SK-N-MC (cell line): ENCODE measurements at regions not wholly inside any gene's neighbourhood (a gene's known extent, or its start where the extent isn't known, plus 50 kb on each side); places are given as distances from the start of the nearest gene placed in this dataset.
"Not testable (repeated sequence)": the region's sequence is repeated elsewhere in the genome, so short reads cannot be mapped to it uniquely, and the experiment has no call there.

Experiments
- DNase-seq: peaks from one replicate; pipeline ENCODE4 v3.0.0-alpha.2; 2011; ENCODE audit warnings: low read depth, low spot score
- H3K27ac ChIP-seq: fragments of 200-600 bp; sonication (generic); 2 replicates; pipeline ENCODE4 v1.5.1; 2016; ENCODE audit warnings: mixed run types
- H3K36me3 ChIP-seq: fragments of 200-600 bp; sonication (generic); 2 replicates; pipeline ENCODE4 v1.6.1; 2017; ENCODE audit warnings: antibody characterized with exemption, low read length, mixed read lengths; ENCODE audit not compliant: insufficient read depth
- H3K4me3 ChIP-seq: fragments of 200-600 bp; sonication (generic); 2 replicates; pipeline ENCODE4 v1.5.1; 2016
- H3K9ac ChIP-seq: fragments of 200-600 bp; sonication (generic); 2 replicates; pipeline ENCODE4 v1.8.0; 2017; ENCODE audit warnings: mixed run types, mixed read lengths; ENCODE audit not compliant: insufficient read length
- H3K9me3 ChIP-seq: fragments of 200-600 bp; sonication (generic); 2 replicates; pipeline ENCODE4 v1.6.1; 2017; ENCODE audit warnings: low read depth, mild to moderate bottlenecking, antibody characterized with exemption, low read length, moderate library complexity, mixed read lengths
- EZH2 ChIP-seq: fragments of 200-600 bp; sonication (generic); IDR thresholded peaks from one replicate; pipeline ENCODE4 v1.6.1; 2017; ENCODE audit warnings: antibody characterized with exemption
- FOXP2 ChIP-seq: optimal IDR thresholded peaks from 2 replicates; pipeline ENCODE3; 2011; ENCODE audit warnings: mild to moderate bottlenecking, moderate library complexity; ENCODE audit not compliant: insufficient read depth; ENCODE audit errors: extremely low read length, control extremely low read depth
- POLR2AphosphoS5 ChIP-seq: IDR thresholded peaks from 2 replicates; pipeline ENCODE4 v1.6.1; 2012; ENCODE audit warnings: mild to moderate bottlenecking, low read depth, low read length, borderline replicate concordance

- Histone ChIP-seq H3K36me3 (no peaks in the 10 kb centered on the region), H3K9ac (no peak overlapping the region), H3K9me3 (no peaks in the 10 kb centered on the region), H3K4me3 (no peak overlapping the region), H3K27ac (no peak overlapping the region)
- DNase-seq = no peak
- TF ChIP-seq POLR2AphosphoS5 = no peak
- no peak for TF ChIP-seq EZH2
- no peak for TF ChIP-seq FOXP2
These were observed 561.2 kb upstream of the C9orf72 start for GRCh38 chr9:28134446-28134976.

DNA sequence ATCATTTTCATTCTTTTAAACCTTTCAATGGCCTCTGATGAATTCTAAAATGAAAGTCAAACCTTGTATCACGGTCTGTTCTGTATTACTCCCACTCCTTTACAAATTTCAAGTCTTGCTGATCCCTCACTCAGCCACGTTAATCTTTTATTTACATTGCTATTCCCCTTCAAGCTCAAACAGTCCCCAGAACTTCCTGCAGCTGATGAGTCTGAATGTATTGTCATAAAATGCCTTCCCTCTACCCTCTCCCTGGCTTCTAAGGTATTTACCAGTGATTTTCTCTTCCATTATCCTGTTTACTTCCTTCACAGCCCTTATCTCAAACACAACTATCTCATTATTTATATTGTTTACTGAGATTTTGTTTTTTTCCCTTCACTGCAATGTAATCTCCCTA is 562.3 kb upstream of the C9orf72 start:
- H3K9me3 ChIP-seq = no peaks in the 10 kb centered on the region

DNA sequence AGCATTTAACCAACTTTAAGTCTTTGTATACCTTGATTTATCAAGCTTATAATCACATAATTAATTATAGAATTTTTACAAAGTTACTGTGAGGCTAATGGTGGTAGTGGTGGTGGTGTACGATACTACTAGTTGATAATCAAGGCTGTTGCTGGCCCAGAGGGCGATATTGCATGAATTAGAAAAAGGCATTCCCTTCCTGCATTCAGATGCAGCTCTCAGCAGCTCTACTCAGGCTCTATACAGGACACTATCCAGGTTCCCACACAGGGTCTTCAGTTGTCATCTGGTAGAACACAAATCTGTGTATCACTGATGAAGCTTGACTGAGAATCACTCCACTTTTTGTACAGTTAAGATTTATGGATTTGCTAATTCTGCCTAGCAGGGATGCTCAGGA is 562.8 kb upstream of the C9orf72 start:
- no peak for TF ChIP-seq POLR2AphosphoS5
- no peak for TF ChIP-seq FOXP2
- no peak for TF ChIP-seq EZH2
- no peak overlapping the region for H3K9ac ChIP-seq
- DNase-seq = no peak
- H3K9me3 ChIP-seq = no peaks in the 10 kb centered on the region
- no peak overlapping the region for H3K27ac ChIP-seq
- H3K4me3 ChIP-seq = no peak overlapping the region
- no peaks in the 10 kb centered on the region for H3K36me3 ChIP-seq

More for the DNA sequence above, 562.3 kb upstream of the C9orf72 start:
- Histone ChIP-seq H3K36me3 (no peaks in the 10 kb centered on the region), H3K4me3 (no peak overlapping the region), H3K9ac (no peak overlapping the region), H3K27ac (no peak overlapping the region)
- no peak for DNase-seq
- no peak for TF ChIP-seq EZH2
- TF ChIP-seq FOXP2 = no peak
- TF ChIP-seq POLR2AphosphoS5 = no peak

- not testable (repeated sequence) for H3K9me3 ChIP-seq, H3K36me3 ChIP-seq, H3K27ac ChIP-seq, H3K9ac ChIP-seq, DNase-seq, H3K4me3 ChIP-seq
These were observed 574.1 kb upstream of the C9orf72 start for GRCh38 chr9:28147430-28147829.

DNA sequence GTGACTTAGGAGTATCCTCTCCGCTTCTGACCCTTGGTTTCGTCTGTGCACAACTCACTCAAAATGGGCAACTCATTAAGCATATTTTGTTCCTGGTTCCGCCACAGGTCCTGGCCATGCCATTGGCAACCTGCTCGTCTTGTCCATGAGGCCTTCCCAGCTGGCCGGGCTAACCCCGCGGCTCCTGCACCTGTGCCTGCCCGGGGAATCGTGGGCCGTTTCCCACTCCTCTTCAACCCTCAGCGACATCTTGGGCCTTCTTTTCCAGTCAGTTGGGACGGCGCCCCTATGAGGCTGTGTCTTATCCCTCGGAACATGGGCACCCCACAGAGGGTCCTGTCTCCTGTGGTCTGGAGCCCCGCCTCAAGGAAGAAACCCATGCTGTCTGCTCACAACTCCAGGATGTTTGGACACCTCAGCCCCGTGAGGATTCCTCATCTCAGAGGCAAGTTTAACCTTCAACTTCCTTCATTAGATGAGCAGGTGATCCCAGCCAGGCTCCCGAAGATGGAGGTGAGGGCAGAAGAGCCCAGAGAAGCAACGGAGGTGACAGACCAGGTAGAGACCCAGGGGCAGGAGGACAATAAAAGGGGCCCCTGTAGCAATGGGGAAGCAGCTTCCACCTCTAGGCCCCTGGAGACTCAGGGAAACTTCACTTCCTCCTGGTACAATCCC is 574.8 kb upstream of the C9orf72 start:
- H3K4me3 ChIP-seq, DNase-seq, H3K27ac ChIP-seq, H3K9ac ChIP-seq, H3K36me3 ChIP-seq, H3K9me3 ChIP-seq: not testable (repeated sequence)

GRCh38 chr9:28149361-28150050 is 576.2 kb upstream of the C9orf72 start:
- not testable (repeated sequence) for DNase-seq, H3K36me3 ChIP-seq, H3K9ac ChIP-seq, H3K27ac ChIP-seq, H3K9me3 ChIP-seq, H3K4me3 ChIP-seq

DNA sequence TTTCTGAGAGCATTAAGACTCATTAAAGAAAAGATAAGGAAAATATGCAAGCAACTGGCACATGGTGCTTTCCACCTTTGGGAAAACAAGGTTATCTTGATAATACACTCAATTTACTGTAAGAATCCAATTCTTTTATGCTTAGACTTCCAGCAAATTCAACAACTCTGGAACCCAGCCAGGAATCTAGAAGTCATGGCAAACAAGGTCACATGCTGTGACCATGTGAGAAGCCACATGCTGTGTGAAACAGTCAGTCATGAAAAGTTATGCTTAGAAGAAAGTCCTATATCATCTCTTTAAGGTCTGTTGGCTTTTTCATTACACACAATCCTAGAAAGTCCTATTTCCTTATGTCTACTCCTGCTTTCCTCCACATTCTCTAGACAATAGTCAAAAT is 581.8 kb upstream of the C9orf72 start:
- H3K4me3 ChIP-seq = no peak overlapping the region
- no peaks in the 10 kb centered on the region for H3K9me3 ChIP-seq
- no peak overlapping the region for H3K9ac ChIP-seq
- TF ChIP-seq POLR2AphosphoS5 = no peak
- TF ChIP-seq EZH2 = no peak
- TF ChIP-seq FOXP2 = no peak
- no peaks in the 10 kb centered on the region for H3K36me3 ChIP-seq
- DNase-seq = no peak
- no peak overlapping the region for H3K27ac ChIP-seq

DNA sequence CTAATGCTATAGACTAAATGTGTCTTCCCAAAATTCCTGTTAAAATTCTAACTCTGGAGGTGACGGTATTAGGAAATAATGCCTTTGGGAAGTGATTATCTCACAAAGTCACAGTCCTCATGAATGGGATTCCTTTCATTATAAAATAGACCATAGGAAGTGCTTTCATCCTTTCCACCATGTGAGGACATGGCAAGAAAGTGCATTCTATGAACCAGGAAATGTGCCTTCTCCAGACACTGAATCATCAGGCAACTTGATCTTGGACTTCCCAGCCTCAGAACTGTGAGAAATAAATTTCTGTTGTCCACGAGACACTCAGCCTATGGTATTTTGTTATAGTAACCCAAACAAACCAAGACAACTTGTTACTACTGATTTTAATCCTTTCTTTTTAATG is 582.4 kb upstream of the C9orf72 start:
- no peak for TF ChIP-seq POLR2AphosphoS5
- TF ChIP-seq EZH2 = no peak
- TF ChIP-seq FOXP2 = no peak
- Histone ChIP-seq H3K9ac (no peak overlapping the region), H3K36me3 (no peaks in the 10 kb centered on the region), H3K4me3 (no peak overlapping the region), H3K27ac (no peak overlapping the region), H3K9me3 (no peaks in the 10 kb centered on the region)
- no peak for DNase-seq

GRCh38 chr9:28158451-28158850 is 585.2 kb upstream of the C9orf72 start:
- Histone ChIP-seq H3K4me3 (no peak overlapping the region), H3K36me3 (no peaks in the 10 kb centered on the region)
- TF ChIP-seq POLR2AphosphoS5 = no peak
- no peak for TF ChIP-seq EZH2
- no peak for TF ChIP-seq FOXP2

More at GRCh38 chr9:28158451-28158850, 585.2 kb upstream of the C9orf72 start:
- DNase-seq = no peak
- no peaks in the 10 kb centered on the region for H3K9me3 ChIP-seq
- no peak overlapping the region for H3K27ac ChIP-seq
- H3K9ac ChIP-seq = no peak overlapping the region
